Islet precursor cell (in vitro differentiated cells): ENCODE measurements at regions not wholly inside any gene's neighbourhood (a gene's known extent, or its start where the extent isn't known, plus 50 kb on each side); places are given as distances from the start of the nearest gene placed in this dataset.

Experiments
- DNase-seq: peaks from one replicate; pipeline ENCODE4 v3.0.0-alpha.2; 2018

GRCh38 chr2:173740639-173741038, 224.5 kb downstream of the SP3 start:
- peak; percentile 5 for DNase-seq

GRCh38 chr2:173741759-173742158, 223.4 kb downstream of the SP3 start:
- DNase-seq: peak; percentile 35

DNA sequence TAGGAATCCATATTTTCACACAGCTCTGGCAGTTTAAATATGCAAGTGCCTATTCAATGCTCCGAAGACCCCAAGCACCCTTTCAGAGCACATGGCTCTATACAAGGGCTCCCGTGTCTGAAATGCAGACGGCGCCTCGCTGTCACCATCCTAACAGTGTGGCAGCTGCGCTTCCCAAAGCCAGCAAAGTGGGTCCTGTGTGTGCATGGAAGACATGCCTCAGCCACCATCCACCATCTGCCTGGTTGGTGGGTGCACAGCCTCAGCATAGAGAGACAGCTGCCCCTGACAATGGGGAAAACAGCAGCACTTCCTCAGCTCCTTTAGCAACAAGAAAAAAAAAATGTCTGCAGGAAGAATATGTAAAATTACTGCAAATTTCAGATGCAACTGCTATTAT, 218.1 kb downstream of the SP3 start:
- peak; percentile 37 for DNase-seq

DNA sequence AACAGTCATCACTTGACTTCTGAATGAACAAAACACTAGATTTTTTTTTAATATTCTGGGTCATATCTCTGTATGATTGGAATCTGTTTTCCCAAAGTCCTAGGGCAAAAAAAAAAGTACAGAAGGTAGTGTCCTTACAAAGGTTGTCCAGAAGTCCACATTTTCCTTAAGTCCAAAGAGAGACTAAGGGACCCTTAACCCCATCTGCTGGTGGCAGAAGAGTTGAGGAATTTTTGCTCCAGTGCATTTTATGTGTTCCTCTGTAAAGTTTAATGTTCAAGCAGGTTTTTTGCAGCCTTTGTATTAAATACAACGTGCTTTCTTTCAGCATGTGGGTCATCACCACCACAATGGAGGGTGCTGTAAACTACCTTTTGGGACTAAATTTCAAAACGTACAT, 215.9 kb downstream of the SP3 start:
- peak; percentile 4 for DNase-seq

- peak; percentile 75 for DNase-seq
Measured at GRCh38 chr2:173750353-173750801, 214.8 kb downstream of the SP3 start.

DNA sequence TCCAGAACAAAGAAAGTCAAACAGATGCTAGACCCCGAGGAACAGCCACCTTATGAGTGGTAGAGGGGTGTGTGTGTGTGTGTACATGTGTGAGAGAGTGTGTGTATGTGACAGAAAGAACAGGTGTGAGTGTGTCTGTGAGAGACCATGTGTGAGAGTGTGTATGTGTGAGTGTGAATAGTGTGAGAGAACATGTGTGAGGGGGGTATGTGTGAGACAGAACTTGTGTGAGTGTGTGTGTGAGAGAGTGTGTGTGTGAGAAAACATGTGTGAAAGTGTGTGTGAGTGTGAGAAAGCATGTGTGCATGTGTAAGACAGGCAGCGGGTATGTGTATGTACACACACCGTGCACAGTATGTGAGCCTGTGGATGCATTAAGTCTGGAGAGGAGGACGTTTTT, 214.3 kb downstream of the SP3 start:
- DNase-seq: no peak

- peak; percentile 50 for DNase-seq
Measured at GRCh38 chr2:173751245-173751975, 213.8 kb downstream of the SP3 start.

GRCh38 chr2:173752152-173752551, 213.0 kb downstream of the SP3 start:
- DNase-seq: peak; percentile 37

- peak; percentile 21 for DNase-seq
Measured at GRCh38 chr2:173753441-173753840, 211.7 kb downstream of the SP3 start.

- DNase-seq: no peak
Measured at GRCh38 chr2:173754165-173754564, 211.0 kb downstream of the SP3 start.

DNA sequence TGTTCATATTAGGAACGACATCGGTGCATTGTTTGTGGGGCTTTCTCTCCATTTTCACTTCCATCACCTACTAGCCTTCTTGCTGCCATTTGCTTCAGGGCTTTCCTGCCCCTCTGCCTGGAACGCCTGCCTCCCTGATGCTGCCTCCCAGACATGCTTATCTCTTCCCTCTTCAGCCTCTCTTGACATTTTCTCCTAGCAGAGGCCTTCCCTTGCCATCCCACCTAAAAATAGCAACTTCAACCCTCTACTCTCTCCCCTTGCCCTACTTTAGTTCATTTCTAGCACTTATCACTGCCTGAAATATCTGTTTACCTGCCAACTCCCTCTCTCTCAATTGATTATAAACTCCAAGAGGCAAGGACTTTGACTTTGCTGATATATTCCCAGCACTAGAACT, 210.3 kb downstream of the SP3 start:
- no peak for DNase-seq

GRCh38 chr2:173755798-173756197, 209.4 kb downstream of the SP3 start:
- peak; percentile 21 for DNase-seq

DNA sequence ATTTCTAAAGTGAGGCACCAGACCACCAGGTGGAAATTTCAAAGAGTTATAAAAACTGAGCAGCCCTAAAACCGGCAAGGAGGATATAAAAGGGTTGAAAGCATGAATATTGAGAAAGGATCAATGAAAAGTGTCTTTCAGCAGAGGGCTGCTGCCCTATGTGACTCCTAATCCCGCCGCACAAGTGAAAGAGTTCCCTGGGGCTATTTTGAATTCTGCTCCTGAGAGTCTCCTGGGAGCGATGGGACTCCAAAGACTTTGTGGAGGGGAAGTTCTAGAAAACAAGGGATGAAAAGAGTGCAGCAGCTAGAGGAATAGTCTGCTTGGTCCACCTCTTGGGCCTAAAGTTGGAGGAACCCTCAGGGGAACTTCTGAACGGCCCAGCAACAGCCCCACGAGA, 205.2 kb downstream of the SP3 start:
- peak; percentile 52 for DNase-seq

DNA sequence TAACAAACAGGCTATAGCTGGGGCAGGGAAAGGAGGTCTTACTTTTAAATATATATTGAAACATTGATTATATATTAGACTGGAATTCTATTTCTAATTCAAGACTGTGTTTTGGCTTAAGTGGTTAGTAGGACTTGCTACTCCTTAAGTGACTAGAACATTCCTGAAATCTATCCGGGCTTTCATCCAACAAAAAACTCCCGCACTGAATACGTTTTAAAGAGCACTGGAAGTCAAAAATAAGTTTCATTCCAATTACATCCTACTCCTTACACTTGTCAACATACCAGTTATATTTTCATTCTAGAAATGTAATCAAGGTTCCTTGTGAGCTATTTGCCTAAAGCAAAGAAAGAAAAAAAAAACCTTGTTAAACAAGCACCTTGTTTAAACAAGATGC, 204.6 kb downstream of the SP3 start:
- no peak for DNase-seq

DNA sequence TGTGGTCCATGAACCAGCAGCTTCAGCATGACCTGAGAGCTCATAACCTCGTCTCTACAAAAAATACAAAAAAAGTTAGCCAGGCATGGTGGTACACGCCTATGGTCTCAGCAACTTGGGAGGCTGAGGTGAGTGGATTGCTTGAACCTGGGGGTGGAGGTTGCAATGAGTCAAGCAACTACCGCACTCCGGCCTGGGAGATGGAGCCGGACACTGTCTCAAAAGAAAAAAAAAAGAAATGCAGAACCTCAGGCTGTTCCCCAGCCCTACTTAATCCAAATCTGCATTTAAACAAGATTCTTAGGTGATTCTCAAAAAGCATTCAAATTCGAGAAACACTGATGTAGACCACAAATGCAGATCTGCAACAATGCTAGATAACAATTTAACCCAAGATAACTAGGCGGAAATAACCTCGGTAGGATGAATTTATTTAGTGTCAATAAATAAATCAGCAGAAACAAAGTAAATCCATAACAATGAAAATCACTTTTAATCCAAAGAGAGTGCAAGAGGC, 203.5 kb downstream of the SP3 start:
- peak; percentile 11 for DNase-seq

DNA sequence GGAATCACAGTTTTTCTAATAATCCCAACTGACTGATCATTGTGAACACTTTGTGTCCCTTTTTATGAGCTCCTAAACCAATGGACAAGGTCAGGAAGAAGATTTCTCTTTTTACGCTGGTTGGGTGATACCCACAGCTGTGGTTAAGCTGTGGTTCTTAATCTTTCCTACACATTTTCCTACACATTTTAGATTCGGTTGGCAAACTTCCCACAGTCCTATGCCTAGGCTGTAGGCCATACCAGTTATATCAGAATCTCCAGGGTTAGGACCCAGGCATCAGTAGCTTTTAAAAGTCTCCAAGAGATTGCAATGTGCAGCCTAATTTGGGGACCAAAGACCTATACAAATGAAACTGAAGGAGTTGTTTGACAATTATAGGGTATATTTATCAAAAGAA, 203.0 kb downstream of the SP3 start:
- DNase-seq: no peak

DNA sequence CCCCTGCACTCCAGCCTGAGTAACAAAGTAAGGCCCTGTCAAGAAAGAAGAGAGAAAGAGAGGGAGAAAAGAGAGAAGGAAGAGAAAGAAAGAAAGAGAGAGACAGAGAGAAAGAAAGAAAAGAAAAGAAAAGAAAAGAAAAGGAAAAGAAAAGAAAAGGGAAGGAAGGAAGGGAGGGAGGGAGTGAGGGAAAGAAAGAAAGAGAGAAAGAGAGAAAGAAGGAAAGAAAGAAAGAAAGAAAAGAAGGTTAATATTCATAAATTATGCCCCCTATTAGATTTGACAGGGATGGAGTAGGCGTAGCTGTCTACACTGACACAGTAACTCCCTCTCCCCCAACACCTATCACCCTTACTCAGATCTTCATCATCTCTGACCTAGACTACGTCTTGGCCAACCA, 202.3 kb downstream of the SP3 start:
- DNase-seq: no peak

GRCh38 chr2:173763641-173764040, 201.5 kb downstream of the SP3 start:
- no peak for DNase-seq

DNA sequence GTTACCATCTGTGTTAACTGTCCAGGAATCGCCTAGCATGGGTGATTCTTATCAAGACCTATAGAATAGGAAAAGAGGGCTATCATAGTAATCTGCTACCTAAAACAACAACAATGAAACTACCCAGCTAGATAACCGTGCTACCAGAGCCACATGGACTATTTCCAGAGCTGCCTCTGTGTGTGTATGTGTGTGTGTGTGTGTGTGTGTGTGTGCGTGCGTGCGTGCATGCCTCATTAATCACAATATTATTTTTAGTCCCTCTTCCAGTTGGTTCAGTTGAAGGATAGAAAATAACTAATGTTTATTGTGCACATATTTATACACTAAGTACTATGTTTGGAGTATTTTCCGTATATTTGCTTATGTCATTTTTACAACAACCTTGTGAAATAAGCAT, 201.1 kb downstream of the SP3 start:
- DNase-seq: no peak

DNA sequence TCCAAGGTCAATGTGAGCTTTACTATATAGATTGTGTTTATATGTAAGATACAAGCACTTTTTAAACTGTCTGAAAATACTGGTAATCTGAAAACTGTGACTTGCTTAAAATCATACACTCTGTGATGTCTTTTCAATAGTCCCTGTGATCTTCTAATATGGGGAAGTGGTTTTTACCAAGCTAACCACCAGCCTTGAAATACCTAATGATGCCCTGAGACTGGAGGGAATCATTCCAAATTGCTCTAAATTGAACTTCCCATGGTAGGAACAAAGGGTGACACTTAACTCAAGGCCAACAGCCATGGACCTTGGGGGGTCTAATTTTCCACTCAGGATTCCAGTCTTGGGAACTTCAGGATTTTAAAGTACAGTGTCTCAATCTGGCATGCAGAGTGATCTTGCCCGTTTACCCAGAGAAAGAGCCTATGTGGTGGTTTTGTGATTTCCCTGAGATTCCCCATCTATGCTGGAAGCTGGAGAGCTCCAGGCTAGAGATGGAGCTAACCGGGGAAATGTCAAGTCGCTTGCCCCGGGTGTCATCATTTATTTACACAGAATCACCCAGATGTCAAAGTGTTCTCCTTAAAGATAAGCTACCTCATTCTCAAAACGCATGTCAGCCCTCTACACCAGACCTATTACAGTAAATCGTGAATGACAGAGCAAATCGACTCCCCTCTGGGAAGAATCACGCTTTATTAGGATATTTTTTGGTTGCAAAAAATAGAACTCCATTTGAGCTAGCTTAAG, 198.5 kb downstream of the SP3 start:
- DNase-seq: peak; percentile 21

GRCh38 chr2:173770947-173771678, 194.1 kb downstream of the SP3 start:
- DNase-seq: peak; percentile 33

DNA sequence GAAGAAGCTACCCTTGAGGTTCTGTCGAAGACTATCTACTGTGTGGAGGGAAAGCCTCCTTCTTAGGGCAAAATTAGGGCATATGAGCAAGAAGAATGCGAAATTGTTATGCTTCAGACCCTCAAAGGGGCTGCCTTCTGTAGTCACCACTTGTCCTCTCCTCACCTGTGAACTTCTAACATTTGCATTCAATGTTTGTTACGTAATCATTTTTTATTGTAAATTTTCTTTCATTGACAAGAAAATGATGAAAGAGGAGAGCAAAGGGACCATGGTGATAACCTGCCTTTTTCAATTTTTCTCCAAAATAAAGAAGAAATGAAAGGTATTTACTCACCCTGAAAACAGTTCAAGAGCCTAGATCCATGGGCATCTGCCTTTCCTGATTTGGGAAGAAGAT, 193.0 kb downstream of the SP3 start:
- no peak for DNase-seq

DNA sequence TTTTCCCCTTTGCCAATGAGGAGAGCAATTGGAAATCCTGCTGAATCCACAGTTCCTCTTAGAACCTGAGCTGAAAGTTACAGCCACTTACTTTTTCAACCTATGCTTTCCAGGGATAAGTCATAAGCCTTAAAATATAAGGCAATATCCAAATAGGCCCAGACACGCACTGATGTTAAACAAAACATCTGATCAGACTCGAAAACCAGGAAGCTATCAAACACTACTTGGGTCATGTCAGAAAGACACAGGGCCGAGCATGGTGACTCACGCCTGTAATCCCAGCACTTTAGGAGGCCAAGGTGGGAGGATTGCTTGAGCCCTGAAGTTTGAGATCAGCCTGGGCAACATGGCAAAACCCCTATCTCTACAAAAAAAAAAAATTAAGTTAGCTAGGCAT, 192.1 kb downstream of the SP3 start:
- peak; percentile 33 for DNase-seq

GRCh38 chr2:173775440-173775839, 189.7 kb downstream of the SP3 start:
- DNase-seq: no peak
